HG02840 (cell line): ENCODE measurements at regions not wholly inside any gene's neighbourhood (a gene's known extent, or its start where the extent isn't known, plus 50 kb on each side); places are given as distances from the start of the nearest gene placed in this dataset.
"Not testable (repeated sequence)": the region's sequence is repeated elsewhere in the genome, so short reads cannot be mapped to it uniquely, and the experiment has no call there.

Experiments
- ATAC-seq: cut with Tn5 transposase; IDR thresholded peaks from one replicate; pipeline ENCODE4 v1.9.1; 2021; ENCODE audit warnings: mild to moderate bottlenecking, moderate library complexity, moderate number of reproducible peaks; ENCODE audit not compliant: unreplicated experiment, low FRiP score

GRCh38 chr6:145093226-145093625 lies 642.1 kb downstream of the EPM2A start:
- ATAC-seq = no peak

GRCh38 chr6:145096846-145097245 lies 638.5 kb downstream of the EPM2A start:
- ATAC-seq = no peak

GRCh38 chr6:145098127-145098526 lies 637.2 kb downstream of the EPM2A start:
- ATAC-seq = not testable (repeated sequence)

GRCh38 chr6:145099713-145100112 lies 635.6 kb downstream of the EPM2A start:
- no peak for ATAC-seq

GRCh38 chr6:145110109-145110508 lies 625.2 kb downstream of the EPM2A start:
- ATAC-seq = no peak

GRCh38 chr6:145111407-145111806 lies 623.9 kb downstream of the EPM2A start:
- ATAC-seq = not testable (repeated sequence)

GRCh38 chr6:145112711-145113148 lies 622.6 kb downstream of the EPM2A start:
- ATAC-seq = no peak

- no peak for ATAC-seq
Measured at GRCh38 chr6:145115638-145116037, 619.7 kb downstream of the EPM2A start.

GRCh38 chr6:145116591-145117178 lies 618.6 kb downstream of the EPM2A start:
- ATAC-seq = no peak

GRCh38 chr6:145118224-145118623 lies 617.1 kb downstream of the EPM2A start:
- ATAC-seq = no peak

GRCh38 chr6:145119081-145119480 lies 616.2 kb downstream of the EPM2A start:
- no peak for ATAC-seq

GRCh38 chr6:145132709-145133108 lies 602.6 kb downstream of the EPM2A start:
- ATAC-seq = no peak

GRCh38 chr6:145135702-145136101 lies 599.6 kb downstream of the EPM2A start:
- ATAC-seq = no peak

- no peak for ATAC-seq
Measured at GRCh38 chr6:145137425-145137824, 597.9 kb downstream of the EPM2A start.

- ATAC-seq = no peak
Measured at GRCh38 chr6:145138469-145139139, 596.7 kb downstream of the EPM2A start.

GRCh38 chr6:145139140-145139850 lies 596.0 kb downstream of the EPM2A start:
- ATAC-seq = no peak

- no peak for ATAC-seq
Measured at GRCh38 chr6:145139895-145140294, 595.4 kb downstream of the EPM2A start.

- ATAC-seq = no peak
Measured at GRCh38 chr6:145141572-145141971, 593.7 kb downstream of the EPM2A start.

GRCh38 chr6:145142958-145143357 lies 592.4 kb downstream of the EPM2A start:
- ATAC-seq = no peak

- ATAC-seq = no peak
Measured at GRCh38 chr6:145143379-145143778, 591.9 kb downstream of the EPM2A start.

GRCh38 chr6:145147559-145147958 lies 587.8 kb downstream of the EPM2A start:
- ATAC-seq = no peak
